Astrocyte (in vitro differentiated cells and primary cell): ENCODE measurements at regions not wholly inside any gene's neighbourhood (a gene's known extent, or its start where the extent isn't known, plus 50 kb on each side); places are given as distances from the start of the nearest gene placed in this dataset.

Experiments used
- CTCF ChIP-seq: IDR thresholded peaks from 2 replicates; pipeline ENCODE4 v1.5.1; 2011; ENCODE audit warnings: low read depth, mild to moderate bottlenecking, inconsistent platforms, low read length, moderate library complexity; ENCODE audit not compliant: insufficient read depth
- EZH2 ChIP-seq: IDR thresholded peaks from 2 replicates; pipeline ENCODE4 v1.6.1; 2012; ENCODE audit warnings: mild to moderate bottlenecking, low read length, inconsistent platforms; ENCODE audit not compliant: insufficient read depth

- TF ChIP-seq EZH2 (no peak), CTCF (no peak)
These were observed 417.3 kb downstream of the TLE4 start for GRCh38 chr9:79989079-79989478.
